ENCODE measurements at regions not wholly inside any gene's neighbourhood (a gene's known extent, or its start where the extent isn't known, plus 50 kb on each side); places are given as distances from the start of the nearest gene placed in this dataset.

GRCh38 chr2:58299123-58299522, 58.0 kb upstream of the FANCL start:
- ChIA-PET CTCF (interaction anchor here (0.5 kb wide), 1 partner anchor 225 kb away, joined by 3 read pairs; no protein-coding TSS in a partner anchor), RAD21 (ENCODE audit: unreplicated experiment) (no interaction called here), POLR2A (no interaction called here), SMC1A (ENCODE audit: uncharacterized antibody, unreplicated experiment) (interaction anchor here (0.9 to 1.0 kb wide), 2 partner anchors 391 to 576 kb away, joined by 3 read pairs; no protein-coding TSS in a partner anchor)
- no peak for TF ChIP-seq FOS (IDR thresholded peaks at IDR 0.05; ENCODE audit: borderline replicate concordance, extremely low read depth, insufficient read length)
- TF ChIP-seq NFYB (IDR thresholded peaks at IDR 0.05; ENCODE audit: insufficient read depth, low read depth, low read length), result no peak
- TF ChIP-seq GABPA (IDR thresholded peaks at IDR 0.05; ENCODE audit: low read depth), result no peak
- no peak for TF ChIP-seq FOXM1 (IDR thresholded peaks at IDR 0.05; ENCODE audit: low read depth, low read length)
- no peak for TF ChIP-seq CEBPB (IDR thresholded peaks at IDR 0.05; ENCODE audit: borderline replicate concordance in 1 of 2, low read depth in 2 of 2, low read length in 2 of 2)
- no peak for TF ChIP-seq JUNB (IDR thresholded peaks at IDR 0.05)
- TF ChIP-seq ZNF274 (IDR thresholded peaks at IDR 0.05; ENCODE audit: insufficient read depth, insufficient read length), result no peak
- TF ChIP-seq NR2C1 (IDR thresholded peaks at IDR 0.05), result no peak
- TF ChIP-seq, protein P1, sequence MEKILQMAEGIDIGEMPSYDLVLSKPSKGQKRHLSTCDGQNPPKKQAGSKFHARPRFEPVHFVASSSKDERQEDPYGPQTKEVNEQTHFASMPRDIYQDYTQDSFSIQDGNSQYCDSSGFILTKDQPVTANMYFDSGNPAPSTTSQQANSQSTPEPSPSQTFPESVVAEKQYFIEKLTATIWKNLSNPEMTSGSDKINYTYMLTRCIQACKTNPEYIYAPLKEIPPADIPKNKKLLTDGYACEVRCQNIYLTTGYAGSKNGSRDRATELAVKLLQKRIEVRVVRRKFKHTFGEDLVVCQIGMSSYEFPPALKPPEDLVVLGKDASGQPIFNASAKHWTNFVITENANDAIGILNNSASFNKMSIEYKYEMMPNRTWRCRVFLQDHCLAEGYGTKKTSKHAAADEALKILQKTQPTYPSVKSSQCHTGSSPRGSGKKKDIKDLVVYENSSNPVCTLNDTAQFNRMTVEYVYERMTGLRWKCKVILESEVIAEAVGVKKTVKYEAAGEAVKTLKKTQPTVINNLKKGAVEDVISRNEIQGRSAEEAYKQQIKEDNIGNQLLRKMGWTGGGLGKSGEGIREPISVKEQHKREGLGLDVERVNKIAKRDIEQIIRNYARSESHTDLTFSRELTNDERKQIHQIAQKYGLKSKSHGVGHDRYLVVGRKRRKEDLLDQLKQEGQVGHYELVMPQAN (conservative IDR thresholded peaks at IDR 0.05), result no peak
- TF ChIP-seq RUNX3 (IDR thresholded peaks at IDR 0.05; ENCODE audit: low read length), result no peak
- no peak for TF ChIP-seq PML (IDR thresholded peaks at IDR 0.05; ENCODE audit: low read length)
- TF ChIP-seq PAX8 (IDR thresholded peaks at IDR 0.05), result no peak
- no peak for TF ChIP-seq KLF5 (IDR thresholded peaks at IDR 0.05; ENCODE audit: partially characterized antibody)
- TF ChIP-seq SIN3A (IDR thresholded peaks at IDR 0.05; ENCODE audit: low read depth, low read length), result no peak
- TF ChIP-seq ZNF592 (IDR thresholded peaks at IDR 0.05), result no peak
- H3K36me3 ChIP-seq (ENCODE audit: control insufficient read depth in 2 of 2, insufficient read depth in 2 of 2, low read length in 1 of 2), result no peaks in the 10 kb centered on the region
- H3K4me1 ChIP-seq (ENCODE audit: control insufficient read depth, insufficient read depth, low read length), result no peaks in the 10 kb centered on the region
- H4K20me1 ChIP-seq (ENCODE audit: control insufficient read depth, insufficient read depth), result no peaks in the 10 kb centered on the region
- intact Hi-C loops (cut with micrococcal nuclease; ENCODE audit: unreplicated experiment), result no loop called here
- WGBS (ENCODE audit: insufficient coverage, insufficient replicate concordance, low lambda C conversion rate, missing lambda C conversion rate), result 5% methylated on average over 1 of the region's 1 CpG
- FAIRE-seq (no peak), ATAC-seq (no peak), DNase-seq (ENCODE audit: low read depth, low spot score) (no peak)
- H3K27me3 ChIP-seq (replicated peaks in 1 of 2; ENCODE audit: control insufficient read depth in 2 of 2, insufficient read depth in 2 of 2, low read length in 1 of 2), result no peaks in the 10 kb centered on the region
- no peaks in the 10 kb centered on the region for H3K79me2 ChIP-seq (ENCODE audit: control insufficient read depth, insufficient read depth, low read length)
- H3K4me3 ChIP-seq, result no peak overlapping the region
- in situ Hi-C loops (cut with MboI), result no loop called here
- H3K27ac ChIP-seq (ENCODE audit: control insufficient read depth, insufficient read depth), result no peak overlapping the region
- H3K4me2 ChIP-seq (ENCODE audit: control insufficient read depth, insufficient read depth), result no peak overlapping the region
- no peak overlapping the region for H3K9ac ChIP-seq (ENCODE audit: control insufficient read depth, insufficient read depth, low read length)
- H2AFZ ChIP-seq (ENCODE audit: control insufficient read depth, low read depth, low read length), result no peak overlapping the region
- no TSS peak for BruUV-seq (replicated peaks)
- H3K9me3 ChIP-seq (replicated peaks; ENCODE audit: control insufficient read depth, insufficient read depth, low read length), result no peaks in the 10 kb centered on the region

Measured in GM12878 (cell line).